IMR-90 (cell line): ENCODE measurements at regions not wholly inside any gene's neighbourhood (a gene's known extent, or its start where the extent isn't known, plus 50 kb on each side); places are given as distances from the start of the nearest gene placed in this dataset.

Experiments used
- ATAC-seq: fragments of 200-7000 bp; cut with Tn5 transposase; 2 replicates; pipeline ENCODE4 v1.9.1; 2020; ENCODE audit warnings: low read depth, mild to moderate bottlenecking, moderate library complexity
- BruUV-seq: library from RNA; stranded (reverse); fragments of 400-500 nt; replicated peaks from 2 replicates; lab custom pipeline; 2021; lab: Mats Ljungman, UMichigan
- CTCF ChIA-PET: fragments of 300-600 bp; formaldehyde crosslinking; extraction: SDS; loops from one replicate; lab custom pipeline; 2021; ENCODE audit warnings: antibody characterized with exemption; lab: Yijun Ruan, JAX
- POLR2A ChIA-PET: fragments of 300-600 bp; sonication (Branson Sonifier 250); formaldehyde crosslinking; loops from one replicate; lab custom pipeline; 2022; ENCODE audit warnings: antibody characterized with exemption; ENCODE audit not compliant: unreplicated experiment; lab: Charles Lee
- DNase-seq: peaks from one replicate; pipeline ENCODE4 v3.0.0; 2013
- H2AFZ ChIP-seq: replicated peaks from 2 replicates; pipeline ENCODE3; 2013; ENCODE audit warnings: low read length, mild to moderate bottlenecking; ENCODE audit not compliant: poor library complexity
- H2AK5ac ChIP-seq: 2 replicates; pipeline ENCODE4 v1.6.1; 2013; ENCODE audit warnings: low read depth, low read length, inconsistent platforms
- H2AK9ac ChIP-seq: replicated peaks from 2 replicates; pipeline ENCODE3; 2013; ENCODE audit warnings: mild to moderate bottlenecking, low read depth, low read length, moderate library complexity; ENCODE audit not compliant: poor library complexity
- H2BK120ac ChIP-seq: 2 replicates; pipeline ENCODE4 v1.6.1; 2013; ENCODE audit warnings: low read depth, low read length, inconsistent platforms
- H2BK15ac ChIP-seq: 3 replicates; pipeline ENCODE4 v1.6.1; 2013; ENCODE audit warnings: low read depth, low read length, inconsistent platforms
- H2BK20ac ChIP-seq: 2 replicates; pipeline ENCODE4 v1.6.1; 2013; ENCODE audit warnings: low read depth, mild to moderate bottlenecking, inconsistent platforms, low read length, moderate library complexity
- H2BK5ac ChIP-seq: 2 replicates; pipeline ENCODE4 v1.6.1; 2013; ENCODE audit warnings: mild to moderate bottlenecking, low read depth, low read length, inconsistent platforms; ENCODE audit not compliant: poor library complexity, severe bottlenecking
- H3K14ac ChIP-seq: replicated peaks from 2 replicates; pipeline ENCODE4 v1.6.1; 2013; ENCODE audit warnings: low read depth, low read length, inconsistent platforms
- H3K18ac ChIP-seq: 2 replicates; pipeline ENCODE4 v1.6.1; 2013; ENCODE audit warnings: low read depth, low read length, control low read depth
- H3K23ac ChIP-seq: 2 replicates; pipeline ENCODE4 v1.6.1; 2013; ENCODE audit warnings: low read depth, low read length, inconsistent platforms
- H3K27ac ChIP-seq: 2 replicates; pipeline ENCODE4 v1.5.1; 2013; ENCODE audit warnings: mild to moderate bottlenecking, control low read depth, low read length; ENCODE audit not compliant: insufficient read depth
- H3K27me3 ChIP-seq: 2 replicates; pipeline ENCODE4 v1.6.1; 2013; ENCODE audit warnings: low read length; ENCODE audit not compliant: control insufficient read depth, insufficient read depth
- H3K36me3 ChIP-seq: 2 replicates; pipeline ENCODE4 v1.6.1; 2013; ENCODE audit warnings: low read length, mixed read lengths; ENCODE audit not compliant: control insufficient read depth, insufficient read depth
- H3K4ac ChIP-seq: 2 replicates; pipeline ENCODE4 v1.6.1; 2013; ENCODE audit warnings: low read depth, low read length, inconsistent platforms
- H3K4me1 ChIP-seq: 2 replicates; pipeline ENCODE4 v1.6.1; 2013; ENCODE audit warnings: low read length, mixed read lengths; ENCODE audit not compliant: control insufficient read depth, insufficient read depth
- H3K4me2 ChIP-seq: 2 replicates; pipeline ENCODE4 v1.6.1; 2013; ENCODE audit warnings: low read depth, mild to moderate bottlenecking, control low read depth, low read length, moderate library complexity
- H3K4me3 ChIP-seq: 2 replicates; pipeline ENCODE4 v1.5.1; 2013; ENCODE audit warnings: low read depth, mild to moderate bottlenecking, control low read depth, low read length, moderate library complexity; ENCODE audit not compliant: insufficient read depth
- H3K56ac ChIP-seq: 2 replicates; pipeline ENCODE4 v1.6.1; 2013; ENCODE audit warnings: low read length, inconsistent platforms; ENCODE audit not compliant: insufficient read depth; ENCODE audit errors: extremely low read depth
- H3K79me1 ChIP-seq, 2 experiments: 2 replicates each; pipeline ENCODE4 v1.6.1; 2013; ENCODE audit warnings: low read length in 2 of 2, inconsistent platforms in 1 of 2, low read depth in 1 of 2
- H3K9ac ChIP-seq: 2 replicates; pipeline ENCODE4 v1.6.1; 2013; ENCODE audit warnings: low read depth, low read length, control low read depth
- H3K9me1 ChIP-seq: 2 replicates; pipeline ENCODE4 v1.6.1; 2013; ENCODE audit warnings: low read length, inconsistent platforms; ENCODE audit not compliant: insufficient read depth
- H3K9me3 ChIP-seq: 2 replicates; pipeline ENCODE4 v1.6.1; 2013; ENCODE audit warnings: low read length; ENCODE audit not compliant: control insufficient read depth, insufficient read depth
- H4K20me1 ChIP-seq: 2 replicates; pipeline ENCODE4 v1.6.1; 2013; ENCODE audit warnings: low read length, inconsistent platforms; ENCODE audit not compliant: insufficient read depth
- H4K5ac ChIP-seq: 2 replicates; pipeline ENCODE4 v1.6.1; 2013; ENCODE audit warnings: mild to moderate bottlenecking, low read depth, low read length, control low read depth
- H4K8ac ChIP-seq, 2 experiments: 2 replicates each; pipeline ENCODE4 v1.6.1; 2013; ENCODE audit warnings: low read depth in 2 of 2, low read length in 2 of 2, control low read depth in 1 of 2, inconsistent platforms in 1 of 2
- H4K91ac ChIP-seq: 2 replicates; pipeline ENCODE4 v1.6.1; 2013; ENCODE audit warnings: low read depth, low read length, inconsistent platforms; ENCODE audit not compliant: insufficient read depth
- BHLHE40 ChIP-seq: fragments of 150-350 bp; IDR thresholded peaks from 2 replicates; pipeline ENCODE4 v1.6.1; 2016; ENCODE audit warnings: mild to moderate bottlenecking, low read depth, low read length
- CEBPB ChIP-seq: IDR thresholded peaks from 2 replicates; pipeline ENCODE4 v1.6.1; 2012; ENCODE audit warnings: low read depth, low read length, improper control_type of control experiment
- CHD1 ChIP-seq: IDR thresholded peaks from 2 replicates; pipeline ENCODE4 v1.6.1; 2012; ENCODE audit warnings: low read depth, low read length, improper control_type of control experiment
- FOS ChIP-seq: fragments of 150-350 bp; IDR thresholded peaks from 2 replicates; pipeline ENCODE4 v1.6.1; 2016; ENCODE audit warnings: low read depth, low read length
- MAFK ChIP-seq: IDR thresholded peaks from 2 replicates; pipeline ENCODE4 v1.6.1; 2012; ENCODE audit warnings: low read depth, low read length, improper control_type of control experiment
- MAZ ChIP-seq: IDR thresholded peaks from 2 replicates; pipeline ENCODE4 v1.6.1; 2012; ENCODE audit warnings: low read depth, mild to moderate bottlenecking, low read length, improper control_type of control experiment, moderate library complexity, borderline replicate concordance
- MXI1 ChIP-seq: IDR thresholded peaks from 2 replicates; pipeline ENCODE4 v1.6.1; 2012; ENCODE audit warnings: low read depth, mild to moderate bottlenecking, low read length, moderate library complexity, borderline replicate concordance
- NFE2L2 ChIP-seq: fragments of 150-350 bp; IDR thresholded peaks from 2 replicates; pipeline ENCODE4 v1.6.1; 2016; ENCODE audit warnings: low read depth, mild to moderate bottlenecking, low read length
- POLR2A ChIP-seq: IDR thresholded peaks from 2 replicates; pipeline ENCODE4 v1.6.1; 2012; ENCODE audit warnings: mild to moderate bottlenecking, low read depth, low read length
- RAD21 ChIP-seq: IDR thresholded peaks from 2 replicates; pipeline ENCODE4 v1.6.1; 2012; ENCODE audit warnings: low read length, improper control_type of control experiment
- RCOR1 ChIP-seq: IDR thresholded peaks from 2 replicates; pipeline ENCODE4 v1.6.1; 2012; ENCODE audit warnings: mild to moderate bottlenecking, low read length, improper control_type of control experiment; ENCODE audit not compliant: insufficient replicate concordance
- RFX5 ChIP-seq: IDR thresholded peaks from 2 replicates; pipeline ENCODE4 v1.8.0; 2012; ENCODE audit warnings: low read depth, mild to moderate bottlenecking, low read length, moderate library complexity
- SMC3 ChIP-seq: fragments of 150-350 bp; IDR thresholded peaks from 2 replicates; pipeline ENCODE4 v1.6.1; 2016; ENCODE audit warnings: low read depth, mild to moderate bottlenecking, antibody characterized with exemption, low read length, moderate library complexity
- WGBS, 2 experiments: methylation state at CpG; one replicate each; pipeline versions ENCODE4 v1.1.5 to v1.1.7; 2013; ENCODE audit warnings: missing lambda C conversion rate in 2 of 2; ENCODE audit not compliant: insufficient read length in 1 of 2; ENCODE audit errors: extremely low coverage in 2 of 2; 5-methylcytosine and 5-hydroxymethylcytosine counted together
- dilution Hi-C: fragments of 300-500 bp; cut with HindIII; formaldehyde crosslinking; loops from one replicate; pipeline ENCODE4 v1.14.3; 2018; ENCODE audit warnings: low sequenced_read_pairs; ENCODE audit not compliant: unreplicated experiment
- in situ Hi-C: fragments of 300-500 bp; cut with MboI; formaldehyde crosslinking; loops from 3 replicates; pipeline ENCODE4 v1.14.3; 2019; ENCODE audit warnings: low sequenced_read_pairs, inconsistent platforms, mixed read lengths
- intact Hi-C: fragments of 100-400 bp; cut with micrococcal nuclease; formaldehyde crosslinking; loops from 2 replicates; pipeline ENCODE4 v1.10.0; 2022
- TF ChIP-seq, protein P1 (sequence below): fragments of 150-350 bp; IDR thresholded peaks from 2 replicates; pipeline ENCODE4 v1.6.1; 2017; ENCODE audit warnings: mild to moderate bottlenecking, antibody characterized with exemption, low read length, low read depth
- TF ChIP-seq, protein P2 (sequence below): conservative IDR thresholded peaks from 2 replicates; pipeline ENCODE4 v1.5.1; 2012; ENCODE audit warnings: mild to moderate bottlenecking, low read depth, low read length, improper control_type of control experiment
- TF ChIP-seq, protein P3 (sequence below): fragments of 150-350 bp; IDR thresholded peaks from 2 replicates; pipeline ENCODE4 v1.6.1; 2016; ENCODE audit warnings: low read depth, mild to moderate bottlenecking, low read length, moderate library complexity, borderline replicate concordance

DNA sequence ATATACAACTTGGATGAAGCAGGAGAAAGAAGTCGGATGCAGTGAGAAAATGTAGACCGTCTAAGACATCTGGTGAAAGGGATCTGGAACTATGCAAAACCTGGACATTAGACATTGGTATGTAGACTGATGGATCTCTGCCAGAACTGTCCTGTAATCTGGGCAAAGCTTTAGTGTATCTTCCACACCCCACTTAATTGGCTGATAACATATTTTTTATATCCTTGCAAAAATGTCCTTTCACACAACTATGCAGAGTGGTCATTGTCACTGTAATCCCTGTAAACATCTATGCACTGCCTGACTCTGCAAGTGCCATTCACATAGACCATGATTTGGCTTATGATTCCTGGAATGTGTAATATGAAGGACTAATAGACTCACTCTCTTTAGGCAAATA lies 163.1 kb downstream of the TUSC7 start:
- H3K4me2 ChIP-seq: no peak overlapping the region
- H4K8ac ChIP-seq: no peak overlapping the region
- no peaks in the 10 kb centered on the region for H3K27me3 ChIP-seq
- H3K79me1 ChIP-seq: no peaks in the 10 kb centered on the region
- no peaks in the 10 kb centered on the region for H3K4me1 ChIP-seq
- no peak overlapping the region for H2BK20ac ChIP-seq
- H3K9me3 ChIP-seq: no peaks in the 10 kb centered on the region
- no peak overlapping the region for H3K56ac ChIP-seq
- H3K23ac ChIP-seq: no peak overlapping the region
- ATAC-seq (no peak), DNase-seq (no peak)
- H4K91ac ChIP-seq: no peak overlapping the region
- no peak for TF ChIP-seq MXI1
- TF ChIP-seq, protein P1, sequence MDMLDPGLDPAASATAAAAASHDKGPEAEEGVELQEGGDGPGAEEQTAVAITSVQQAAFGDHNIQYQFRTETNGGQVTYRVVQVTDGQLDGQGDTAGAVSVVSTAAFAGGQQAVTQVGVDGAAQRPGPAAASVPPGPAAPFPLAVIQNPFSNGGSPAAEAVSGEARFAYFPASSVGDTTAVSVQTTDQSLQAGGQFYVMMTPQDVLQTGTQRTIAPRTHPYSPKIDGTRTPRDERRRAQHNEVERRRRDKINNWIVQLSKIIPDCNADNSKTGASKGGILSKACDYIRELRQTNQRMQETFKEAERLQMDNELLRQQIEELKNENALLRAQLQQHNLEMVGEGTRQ: no peak
- no peak for TF ChIP-seq CEBPB
- TF ChIP-seq, protein P2, sequence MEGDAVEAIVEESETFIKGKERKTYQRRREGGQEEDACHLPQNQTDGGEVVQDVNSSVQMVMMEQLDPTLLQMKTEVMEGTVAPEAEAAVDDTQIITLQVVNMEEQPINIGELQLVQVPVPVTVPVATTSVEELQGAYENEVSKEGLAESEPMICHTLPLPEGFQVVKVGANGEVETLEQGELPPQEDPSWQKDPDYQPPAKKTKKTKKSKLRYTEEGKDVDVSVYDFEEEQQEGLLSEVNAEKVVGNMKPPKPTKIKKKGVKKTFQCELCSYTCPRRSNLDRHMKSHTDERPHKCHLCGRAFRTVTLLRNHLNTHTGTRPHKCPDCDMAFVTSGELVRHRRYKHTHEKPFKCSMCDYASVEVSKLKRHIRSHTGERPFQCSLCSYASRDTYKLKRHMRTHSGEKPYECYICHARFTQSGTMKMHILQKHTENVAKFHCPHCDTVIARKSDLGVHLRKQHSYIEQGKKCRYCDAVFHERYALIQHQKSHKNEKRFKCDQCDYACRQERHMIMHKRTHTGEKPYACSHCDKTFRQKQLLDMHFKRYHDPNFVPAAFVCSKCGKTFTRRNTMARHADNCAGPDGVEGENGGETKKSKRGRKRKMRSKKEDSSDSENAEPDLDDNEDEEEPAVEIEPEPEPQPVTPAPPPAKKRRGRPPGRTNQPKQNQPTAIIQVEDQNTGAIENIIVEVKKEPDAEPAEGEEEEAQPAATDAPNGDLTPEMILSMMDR: no peak
- TF ChIP-seq RCOR1: no peak
- no peak for TF ChIP-seq MAFK
- no peak for TF ChIP-seq FOS
- no peak for TF ChIP-seq RFX5
- TF ChIP-seq, protein P3, sequence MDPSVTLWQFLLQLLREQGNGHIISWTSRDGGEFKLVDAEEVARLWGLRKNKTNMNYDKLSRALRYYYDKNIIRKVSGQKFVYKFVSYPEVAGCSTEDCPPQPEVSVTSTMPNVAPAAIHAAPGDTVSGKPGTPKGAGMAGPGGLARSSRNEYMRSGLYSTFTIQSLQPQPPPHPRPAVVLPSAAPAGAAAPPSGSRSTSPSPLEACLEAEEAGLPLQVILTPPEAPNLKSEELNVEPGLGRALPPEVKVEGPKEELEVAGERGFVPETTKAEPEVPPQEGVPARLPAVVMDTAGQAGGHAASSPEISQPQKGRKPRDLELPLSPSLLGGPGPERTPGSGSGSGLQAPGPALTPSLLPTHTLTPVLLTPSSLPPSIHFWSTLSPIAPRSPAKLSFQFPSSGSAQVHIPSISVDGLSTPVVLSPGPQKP: no peak
- TF ChIP-seq BHLHE40: no peak
- no peak for TF ChIP-seq SMC3
- TF ChIP-seq POLR2A: no peak
- no peak for TF ChIP-seq MAZ
- no peak for TF ChIP-seq CHD1
- TF ChIP-seq RAD21: no peak
- no peak for TF ChIP-seq NFE2L2
- BruUV-seq: no TSS peak
- intact Hi-C loops: no loop called here
- in situ Hi-C loops: loop anchor here (25.0 kb wide), 1 partner anchor 840 kb away; no protein-coding TSS in a partner anchor
- ChIA-PET CTCF (no interaction called here), POLR2A (no interaction called here)
- H2AFZ ChIP-seq: no peak overlapping the region
- H3K18ac ChIP-seq: no peak overlapping the region
- H3K36me3 ChIP-seq: no peaks in the 10 kb centered on the region
- H2AK5ac ChIP-seq: no peak overlapping the region
- H2BK15ac ChIP-seq: no peak overlapping the region
- H3K14ac ChIP-seq: no peak overlapping the region
- WGBS, 2 experiments: no CpG with 5 or more reads among the region's 2 CpGs
- H3K4me3 ChIP-seq: no peak overlapping the region
- H2BK5ac ChIP-seq: no peak overlapping the region
- no peak overlapping the region for H3K4ac ChIP-seq
- H4K5ac ChIP-seq: no peak overlapping the region
- no peak overlapping the region for H2AK9ac ChIP-seq
- dilution Hi-C loops: no loop called here
- no peak overlapping the region for H3K9ac ChIP-seq
- no peak overlapping the region for H3K27ac ChIP-seq
- no peaks in the 10 kb centered on the region for H4K20me1 ChIP-seq
- H2BK120ac ChIP-seq: no peak overlapping the region
- no peaks in the 10 kb centered on the region for H3K9me1 ChIP-seq
